GM12874 (cell line): ENCODE measurements at regions not wholly inside any gene's neighbourhood (a gene's known extent, or its start where the extent isn't known, plus 50 kb on each side); places are given as distances from the start of the nearest gene placed in this dataset.

Experiments used
- TF ChIP-seq, protein P1 (sequence below): IDR thresholded peaks from 2 replicates; pipeline ENCODE4 v1.5.1; 2011; ENCODE audit warnings: low read depth, mild to moderate bottlenecking, control low read depth, low read length, moderate library complexity; ENCODE audit not compliant: insufficient read depth

DNA sequence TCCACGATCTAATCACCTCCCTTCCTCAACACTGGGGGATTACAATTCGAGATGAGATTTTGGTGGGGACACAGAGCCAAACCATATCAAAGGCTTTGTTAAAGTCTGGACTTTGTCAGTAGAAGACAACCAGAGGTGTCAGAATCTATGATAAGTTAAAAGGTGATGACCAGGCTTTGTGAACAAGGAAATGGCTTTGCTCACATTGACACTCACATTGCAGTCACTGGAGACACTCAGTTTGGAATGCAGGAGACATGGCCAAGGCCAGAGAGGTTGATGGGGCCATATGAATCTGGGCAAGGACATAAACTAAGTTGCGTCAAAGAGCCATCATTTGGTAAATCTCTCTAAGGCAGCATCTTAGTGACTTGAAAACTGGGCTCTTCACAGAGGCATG is 678.2 kb upstream of the FSHR start:
- TF ChIP-seq, protein P1, sequence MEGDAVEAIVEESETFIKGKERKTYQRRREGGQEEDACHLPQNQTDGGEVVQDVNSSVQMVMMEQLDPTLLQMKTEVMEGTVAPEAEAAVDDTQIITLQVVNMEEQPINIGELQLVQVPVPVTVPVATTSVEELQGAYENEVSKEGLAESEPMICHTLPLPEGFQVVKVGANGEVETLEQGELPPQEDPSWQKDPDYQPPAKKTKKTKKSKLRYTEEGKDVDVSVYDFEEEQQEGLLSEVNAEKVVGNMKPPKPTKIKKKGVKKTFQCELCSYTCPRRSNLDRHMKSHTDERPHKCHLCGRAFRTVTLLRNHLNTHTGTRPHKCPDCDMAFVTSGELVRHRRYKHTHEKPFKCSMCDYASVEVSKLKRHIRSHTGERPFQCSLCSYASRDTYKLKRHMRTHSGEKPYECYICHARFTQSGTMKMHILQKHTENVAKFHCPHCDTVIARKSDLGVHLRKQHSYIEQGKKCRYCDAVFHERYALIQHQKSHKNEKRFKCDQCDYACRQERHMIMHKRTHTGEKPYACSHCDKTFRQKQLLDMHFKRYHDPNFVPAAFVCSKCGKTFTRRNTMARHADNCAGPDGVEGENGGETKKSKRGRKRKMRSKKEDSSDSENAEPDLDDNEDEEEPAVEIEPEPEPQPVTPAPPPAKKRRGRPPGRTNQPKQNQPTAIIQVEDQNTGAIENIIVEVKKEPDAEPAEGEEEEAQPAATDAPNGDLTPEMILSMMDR, result no peak

DNA sequence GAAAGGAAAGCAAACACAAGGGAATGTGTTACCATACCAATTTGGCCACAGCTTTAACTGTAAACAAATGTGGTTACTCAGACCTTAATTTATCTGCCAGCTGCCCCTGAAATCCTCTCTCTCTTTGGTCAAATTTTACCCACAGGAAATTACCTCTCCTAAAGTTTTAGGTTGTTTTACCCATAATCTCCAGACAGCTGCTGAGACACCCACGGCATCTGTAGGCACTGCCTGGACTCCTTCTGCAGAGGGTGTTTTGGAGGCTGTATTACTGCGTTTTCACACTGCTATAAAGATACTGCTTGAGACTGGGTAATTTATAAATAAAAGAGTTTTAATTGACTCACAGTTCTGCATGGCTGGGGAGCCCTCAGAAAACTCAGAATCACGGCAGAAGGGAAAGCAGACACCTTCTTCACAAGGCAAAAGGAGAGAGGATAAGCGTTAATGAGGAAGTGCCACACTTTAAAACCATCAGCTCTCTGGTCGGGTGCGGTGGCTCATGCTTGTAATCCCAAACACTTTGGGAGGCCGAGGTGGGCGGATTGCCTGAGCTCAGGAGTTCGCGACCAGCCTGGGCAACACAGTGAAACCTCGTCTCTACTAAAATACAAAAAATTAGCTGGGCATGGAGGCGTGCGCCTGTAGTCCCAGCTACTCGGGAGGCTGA is 677.5 kb upstream of the FSHR start:
- TF ChIP-seq, protein P1, result no peak

DNA sequence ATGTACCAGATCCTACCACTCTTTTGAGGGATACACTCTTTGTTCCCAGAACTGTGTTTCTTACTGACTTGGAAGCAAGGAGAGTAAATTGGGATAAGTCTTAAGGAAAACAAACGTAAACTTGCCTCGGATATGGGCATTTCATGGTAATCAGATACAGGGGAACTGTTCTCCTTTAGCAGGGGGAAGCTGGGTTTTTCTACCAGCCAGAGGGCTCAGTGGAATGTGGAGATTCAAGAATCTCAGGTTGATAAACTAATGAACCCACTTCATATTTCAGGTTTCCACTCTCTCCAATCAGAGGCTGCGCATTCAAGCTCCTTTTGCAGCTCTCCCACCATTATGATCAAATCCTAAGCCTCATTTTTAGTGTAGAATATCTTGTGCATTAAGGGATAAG is 676.5 kb upstream of the FSHR start:
- TF ChIP-seq, protein P1, result no peak

DNA sequence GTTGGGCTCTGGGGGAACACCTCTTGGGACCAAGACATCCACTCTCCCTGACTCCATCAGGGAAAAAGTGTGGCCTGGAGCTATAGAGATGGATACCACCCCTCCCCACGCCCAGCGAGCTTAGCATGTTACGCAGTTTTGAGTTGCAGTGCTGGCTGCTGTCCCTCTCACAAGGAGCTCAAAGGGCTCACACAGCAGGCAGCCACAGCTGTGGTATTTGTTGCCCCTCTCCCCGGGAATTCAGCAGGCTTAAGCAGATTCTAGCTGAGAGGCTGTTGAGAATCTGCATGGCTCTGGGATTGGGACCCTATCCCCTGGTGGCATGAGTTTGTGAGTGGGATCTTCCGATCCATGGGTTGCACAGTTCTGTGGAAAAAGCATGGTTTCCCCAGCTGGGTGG is 673.1 kb upstream of the FSHR start:
- TF ChIP-seq, protein P1, result no peak

- TF ChIP-seq, protein P1, result no peak
Measured at GRCh38 chr2:49813208-49813607, 658.9 kb upstream of the FSHR start.

DNA sequence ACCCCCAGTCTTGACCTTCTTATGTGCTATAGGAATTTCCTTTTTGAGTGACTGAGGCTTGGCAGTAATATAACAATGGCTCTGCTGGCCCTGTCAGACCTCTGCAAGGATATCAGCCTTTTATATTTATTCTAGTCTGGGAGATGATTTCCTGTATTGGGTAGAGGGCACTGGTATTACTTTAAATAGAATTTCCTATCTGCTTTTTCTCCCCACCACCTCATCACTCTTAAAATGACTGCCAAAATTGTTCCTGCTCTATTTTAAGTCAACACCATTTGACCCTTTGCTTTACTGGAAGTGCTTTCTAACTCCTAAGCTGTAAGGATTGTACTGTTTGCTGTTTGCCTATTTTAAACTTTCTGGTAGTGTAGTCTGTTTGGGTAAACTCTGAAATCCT is 658.4 kb upstream of the FSHR start:
- TF ChIP-seq, protein P1, result no peak

- TF ChIP-seq, protein P1, result no peak
Measured at GRCh38 chr2:49811502-49811901, 657.2 kb upstream of the FSHR start.
